ENCODE measurements at regions not wholly inside any gene's neighbourhood (a gene's known extent, or its start where the extent isn't known, plus 50 kb on each side); places are given as distances from the start of the nearest gene placed in this dataset.

DNA sequence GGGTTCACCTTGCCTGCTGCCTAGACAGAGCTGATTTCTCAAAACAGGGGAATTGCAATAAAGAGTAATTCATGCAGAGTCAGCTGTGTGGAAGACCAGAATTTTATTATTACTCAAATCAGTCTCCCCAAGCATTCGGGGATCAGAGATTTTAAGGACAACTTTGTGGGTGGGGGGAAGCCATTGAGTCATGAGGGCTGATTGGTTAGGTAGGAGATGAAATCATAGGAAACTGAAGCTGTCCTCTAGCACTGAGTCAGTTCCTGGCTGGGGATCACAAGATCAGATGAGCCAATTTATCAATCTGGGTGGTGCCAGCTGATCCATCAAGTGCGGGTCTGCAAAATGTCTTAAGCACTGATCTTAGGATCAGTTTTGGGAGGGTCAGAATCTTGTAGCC is 159.1 kb upstream of the MAP1B start:
- no peak overlapping the region for H3K4me3 ChIP-seq

GRCh38 chr5:71949772-71950171 is 157.5 kb upstream of the MAP1B start:
- no peaks in the 10 kb centered on the region for H4K20me1 ChIP-seq
- no peaks in the 10 kb centered on the region for H3K36me3 ChIP-seq
- no peak overlapping the region for H3K4me2 ChIP-seq
- H3K27me3 ChIP-seq: no peaks in the 10 kb centered on the region
- H3K4me1 ChIP-seq: no peaks in the 10 kb centered on the region
- peaks cover 8 to 30% (median 11%) of the 10 kb centered on the region in 11 experiments; a peak in 17 of 22 replicates for H3K9me3 ChIP-seq (replicated peaks in 1 of 11)
- no peak overlapping the region for H3K4me3 ChIP-seq
- no peak for TF ChIP-seq Cebpa-rat (IDR thresholded peaks at IDR 0.05)
- no peak overlapping the region for H3K9ac ChIP-seq
- H3K27ac ChIP-seq: no peak overlapping the region

More for the DNA sequence above, 159.1 kb upstream of the MAP1B start:
- H4K20me1 ChIP-seq: no peaks in the 10 kb centered on the region
- H3K36me3 ChIP-seq: no peaks in the 10 kb centered on the region
- H3K4me2 ChIP-seq: no peak overlapping the region
- no peaks in the 10 kb centered on the region for H3K27me3 ChIP-seq
- H3K9ac ChIP-seq: no peak overlapping the region
- no peaks in the 10 kb centered on the region for H3K4me1 ChIP-seq
- no peak overlapping the region for H3K27ac ChIP-seq
- H3K9me3 ChIP-seq (replicated peaks in 1 of 11): peaks cover 8 to 30% (median 11%) of the 10 kb centered on the region in 11 experiments; a peak in 17 of 22 replicates
- TF ChIP-seq Cebpa-rat (IDR thresholded peaks at IDR 0.05): no peak

DNA sequence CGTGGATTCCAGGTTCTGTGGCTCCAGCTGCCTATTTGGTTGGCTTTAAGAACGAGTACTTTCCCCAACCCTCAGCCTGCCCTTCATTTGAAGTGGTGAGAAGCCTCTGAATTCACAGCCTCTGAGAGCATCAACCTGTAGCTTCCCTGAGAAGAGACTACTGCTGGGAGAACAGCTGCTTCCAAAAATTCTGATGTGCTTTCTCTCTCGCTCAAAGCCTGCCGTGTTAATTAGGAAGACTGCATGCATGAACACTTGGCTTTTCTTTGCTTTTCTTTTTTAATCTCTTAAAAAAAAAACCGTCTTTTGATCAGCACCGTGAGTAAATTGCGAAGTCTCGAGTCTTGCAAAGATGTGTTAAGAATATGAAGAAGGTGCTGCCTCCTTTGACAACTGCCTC is 153.4 kb upstream of the MAP1B start:
- Histone ChIP-seq H4K20me1 (no peaks in the 10 kb centered on the region), H3K4me3 (no peak overlapping the region), H3K4me2 (no peak overlapping the region), H3K9ac (no peak overlapping the region), H3K9me3 (replicated peaks in 1 of 11) (peaks cover 4 to 17% (median 8%) of the 10 kb centered on the region in 11 experiments; a peak in 17 of 22 replicates), H3K27ac (no peak overlapping the region), H3K36me3 (no peaks in the 10 kb centered on the region), H3K4me1 (no peaks in the 10 kb centered on the region), H3K27me3 (no peaks in the 10 kb centered on the region)
- TF ChIP-seq Cebpa-rat (IDR thresholded peaks at IDR 0.05): no peak

GRCh38 chr5:71954329-71954728 is 152.9 kb upstream of the MAP1B start:
- H3K4me3 ChIP-seq: no peak overlapping the region
- no peak overlapping the region for H3K4me2 ChIP-seq
- H3K27ac ChIP-seq: no peak overlapping the region
- peaks cover 0 to 12% (median 3%) of the 10 kb centered on the region in 11 experiments; a peak in 11 of 22 replicates for H3K9me3 ChIP-seq (replicated peaks in 1 of 11)
- H3K36me3 ChIP-seq: no peaks in the 10 kb centered on the region
- no peak overlapping the region for H3K9ac ChIP-seq
- TF ChIP-seq Cebpa-rat (IDR thresholded peaks at IDR 0.05): no peak
- H4K20me1 ChIP-seq: no peaks in the 10 kb centered on the region
- no peaks in the 10 kb centered on the region for H3K4me1 ChIP-seq
- no peaks in the 10 kb centered on the region for H3K27me3 ChIP-seq

- no peaks in the 10 kb centered on the region for H3K27me3 ChIP-seq
- TF ChIP-seq Cebpa-rat (IDR thresholded peaks at IDR 0.05): no peak
- no peak overlapping the region for H3K4me3 ChIP-seq
- H3K9ac ChIP-seq: no peak overlapping the region
- H4K20me1 ChIP-seq: no peaks in the 10 kb centered on the region
- no peaks in the 10 kb centered on the region for H3K4me1 ChIP-seq
- peaks cover 0 to 9% (median 0%) of the 10 kb centered on the region in 11 experiments; a peak in 2 of 22 replicates for H3K9me3 ChIP-seq (replicated peaks in 1 of 11)
- H3K27ac ChIP-seq: no peak overlapping the region
- H3K36me3 ChIP-seq: no peaks in the 10 kb centered on the region
- no peak overlapping the region for H3K4me2 ChIP-seq
Measured at GRCh38 chr5:71955723-71956122, 151.6 kb upstream of the MAP1B start.

DNA sequence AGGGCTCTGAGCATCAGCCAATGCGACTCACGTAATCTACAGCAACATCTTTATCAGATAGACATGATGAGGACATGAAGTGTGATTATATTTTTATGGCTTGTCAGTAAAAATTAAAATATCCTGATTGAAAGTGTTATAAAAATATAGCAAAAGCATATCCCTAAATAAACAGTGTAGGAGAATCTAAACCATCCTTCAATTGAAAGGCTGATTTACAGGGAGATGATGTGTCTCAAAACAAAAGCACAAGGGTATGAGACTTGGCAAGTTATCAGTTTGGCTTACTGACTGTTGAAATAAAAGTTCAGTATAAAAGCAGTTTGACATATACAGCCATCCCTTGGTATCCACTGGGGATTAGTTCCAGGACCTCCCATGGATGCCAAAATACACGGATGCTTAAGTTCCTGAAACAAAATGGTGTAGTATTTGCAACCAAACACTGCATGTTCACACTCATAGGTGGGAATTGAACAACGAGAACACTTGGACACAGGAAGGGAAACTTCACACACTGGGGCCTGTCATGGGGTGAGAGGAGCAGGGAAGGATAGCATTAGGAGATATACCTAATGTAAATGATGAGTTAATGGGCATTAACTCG is 149.9 kb upstream of the MAP1B start:
- Histone ChIP-seq H4K20me1 (no peaks in the 10 kb centered on the region), H3K9me3 (replicated peaks in 1 of 11) (no peaks in the 10 kb centered on the region), H3K27ac (no peak overlapping the region), H3K4me1 (no peaks in the 10 kb centered on the region), H3K36me3 (no peaks in the 10 kb centered on the region), H3K4me2 (no peak overlapping the region), H3K27me3 (no peaks in the 10 kb centered on the region), H3K4me3 (no peak overlapping the region), H3K9ac (no peak overlapping the region)
- no peak for TF ChIP-seq Cebpa-rat (IDR thresholded peaks at IDR 0.05)

DNA sequence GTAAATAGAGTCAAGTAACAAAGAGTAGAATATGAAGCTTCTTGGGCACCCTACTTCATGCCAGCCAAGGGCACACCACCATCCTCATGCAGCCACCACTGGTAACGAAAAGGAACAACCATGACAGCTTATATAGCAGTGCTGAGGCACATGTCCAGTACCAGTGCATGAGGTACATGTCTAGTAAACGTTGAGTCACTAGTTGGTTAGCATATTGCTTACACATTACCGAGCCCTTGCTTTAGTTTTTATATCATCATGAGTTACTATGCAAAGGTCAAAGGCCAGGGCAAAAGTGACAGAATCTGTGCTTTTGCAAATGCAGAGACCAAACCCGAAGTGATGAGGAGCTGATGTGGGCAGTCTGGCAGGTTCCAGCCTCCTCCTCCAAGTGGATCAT is 147.1 kb upstream of the MAP1B start:
- H3K4me3 ChIP-seq: no peak overlapping the region
- H3K9ac ChIP-seq: no peak overlapping the region
- no peak overlapping the region for H3K4me2 ChIP-seq
- no peak overlapping the region for H3K27ac ChIP-seq
- no peaks in the 10 kb centered on the region for H3K27me3 ChIP-seq
- TF ChIP-seq Cebpa-rat (IDR thresholded peaks at IDR 0.05): no peak
- no peaks in the 10 kb centered on the region for H3K36me3 ChIP-seq
- H3K9me3 ChIP-seq (replicated peaks in 1 of 11): no peaks in the 10 kb centered on the region
- H4K20me1 ChIP-seq: no peaks in the 10 kb centered on the region
- no peaks in the 10 kb centered on the region for H3K4me1 ChIP-seq

- Histone ChIP-seq H3K27me3 (no peaks in the 10 kb centered on the region), H3K27ac (no peak overlapping the region), H3K4me3 (no peak overlapping the region), H3K4me1 (no peaks in the 10 kb centered on the region), H3K9ac (no peak overlapping the region), H4K20me1 (no peaks in the 10 kb centered on the region), H3K4me2 (no peak overlapping the region), H3K9me3 (replicated peaks in 1 of 11) (no peaks in the 10 kb centered on the region), H3K36me3 (no peaks in the 10 kb centered on the region)
- no peak for TF ChIP-seq Cebpa-rat (IDR thresholded peaks at IDR 0.05)
Measured at GRCh38 chr5:71961786-71962185, 145.5 kb upstream of the MAP1B start.

- Histone ChIP-seq H3K4me1 (no peaks in the 10 kb centered on the region), H3K27ac (no peak overlapping the region), H3K36me3 (no peaks in the 10 kb centered on the region), H4K20me1 (no peaks in the 10 kb centered on the region), H3K9ac (no peak overlapping the region), H3K27me3 (no peaks in the 10 kb centered on the region), H3K9me3 (replicated peaks in 1 of 11) (no peaks in the 10 kb centered on the region), H3K4me2 (no peak overlapping the region), H3K4me3 (no peak overlapping the region)
- TF ChIP-seq Cebpa-rat (IDR thresholded peaks at IDR 0.05): no peak
Measured at GRCh38 chr5:71969460-71969859, 137.8 kb upstream of the MAP1B start.

- H3K4me1 ChIP-seq: no peaks in the 10 kb centered on the region
- H3K27ac ChIP-seq: no peak overlapping the region
- no peak for TF ChIP-seq Cebpa-rat (IDR thresholded peaks at IDR 0.05)
- no peaks in the 10 kb centered on the region for H3K27me3 ChIP-seq
- H3K4me2 ChIP-seq: no peak overlapping the region
- no peaks in the 10 kb centered on the region for H3K36me3 ChIP-seq
- no peak overlapping the region for H3K4me3 ChIP-seq
- H3K9ac ChIP-seq: no peak overlapping the region
- H4K20me1 ChIP-seq: no peaks in the 10 kb centered on the region
- no peaks in the 10 kb centered on the region for H3K9me3 ChIP-seq (replicated peaks in 1 of 11)
Measured at GRCh38 chr5:71971862-71972261, 135.4 kb upstream of the MAP1B start.
